Endothelial cell of umbilical vein (primary cell): ENCODE measurements at regions not wholly inside any gene's neighbourhood (a gene's known extent, or its start where the extent isn't known, plus 50 kb on each side); places are given as distances from the start of the nearest gene placed in this dataset.

Source experiments
- BruUV-seq: library from RNA; stranded (reverse); fragments of 400-500 nt; replicated peaks from 2 replicates; lab custom pipeline; 2021; lab: Mats Ljungman, UMichigan
- CTCF ChIA-PET: fragments of 300-600, 350-600 bp; sonication (Branson Sonifier 250); formaldehyde crosslinking; loops from one replicate; lab custom pipeline; 2021; ENCODE audit warnings: antibody characterized with exemption, inconsistent platforms; lab: Charles Lee
- POLR2A ChIA-PET: fragments of 300-600, 350-600 bp; sonication (Branson Sonifier 250); formaldehyde crosslinking; loops from one replicate; lab custom pipeline; 2021; ENCODE audit warnings: antibody characterized with exemption, inconsistent platforms; lab: Charles Lee
- DNase-seq: peaks from one replicate; pipeline ENCODE4 v3.0.0-alpha.2; 2011; ENCODE audit warnings: low read depth, low spot score
- FAIRE-seq: peaks from 2 replicates; lab custom pipeline; 2011; peaks lifted over from hg19 to GRCh38; lab: Jason Lieb, UNC
- H2AFZ ChIP-seq: 2 replicates; pipeline ENCODE4 v1.6.0; 2012; ENCODE audit warnings: low read depth, low read length, control low read depth, inconsistent platforms
- H3K27ac ChIP-seq: 2 replicates; pipeline ENCODE4 v1.5.1; 2011; ENCODE audit warnings: low read depth, mild to moderate bottlenecking, control low read depth, low read length, moderate library complexity; ENCODE audit not compliant: insufficient read depth
- H3K27me3 ChIP-seq, 2 experiments: 2 replicates each; pipeline versions ENCODE4 v1.6.0 to v1.6.1; 2011; ENCODE audit warnings: low read length in 2 of 2, mixed read lengths in 1 of 2; ENCODE audit not compliant: control insufficient read depth in 2 of 2, insufficient read depth in 2 of 2
- H3K36me3 ChIP-seq, 2 experiments: 2 replicates in 1 of 2; 3 replicates in 1 of 2; pipeline ENCODE4 v1.5.1; 2011; ENCODE audit warnings: low read length in 2 of 2, mild to moderate bottlenecking in 1 of 2, moderate library complexity in 1 of 2; ENCODE audit not compliant: control insufficient read depth in 2 of 2, insufficient read depth in 2 of 2; ENCODE audit errors: extremely low read depth in 1 of 2
- H3K4me1 ChIP-seq: 3 replicates; pipeline ENCODE4 v1.5.1; 2011; ENCODE audit warnings: mild to moderate bottlenecking, low read length; ENCODE audit not compliant: control insufficient read depth, insufficient read depth; ENCODE audit errors: extremely low read depth
- H3K4me2 ChIP-seq: 2 replicates; pipeline ENCODE4 v1.6.1; 2011; ENCODE audit warnings: low read length, control low read depth, mixed read lengths; ENCODE audit not compliant: insufficient read depth
- H3K4me3 ChIP-seq, 3 experiments: fragments of 200-600 bp in 1 of 3; sonication (generic), shearing (Covaris generic) in 1 of 3; replicated peaks in 1 of 3; 2 replicates each; pipeline ENCODE4 v1.5.1; 2011 to 2016; ENCODE audit warnings: control low read depth in 3 of 3, low read length in 3 of 3, mild to moderate bottlenecking in 2 of 3, inconsistent platforms in 1 of 3, low read depth in 1 of 3, moderate library complexity in 1 of 3; ENCODE audit not compliant: insufficient read depth in 1 of 3
- H3K79me2 ChIP-seq: 2 replicates; pipeline ENCODE4 v1.6.0; 2012; ENCODE audit warnings: low read length, inconsistent platforms; ENCODE audit not compliant: control insufficient read depth, insufficient read depth
- H3K9ac ChIP-seq: replicated peaks from 2 replicates; pipeline ENCODE3; 2011; ENCODE audit warnings: low read length, control low read depth; ENCODE audit not compliant: insufficient read depth; ENCODE audit errors: extremely low read depth
- H3K9me1 ChIP-seq: replicated peaks from 3 replicates; pipeline ENCODE4 v1.6.0; 2011; ENCODE audit warnings: mild to moderate bottlenecking, low read length; ENCODE audit not compliant: control insufficient read depth, insufficient read depth; ENCODE audit errors: extremely low read depth
- H3K9me3 ChIP-seq: replicated peaks from 2 replicates; pipeline ENCODE4 v1.5.1; 2012; ENCODE audit warnings: low read length, inconsistent platforms; ENCODE audit not compliant: control insufficient read depth, insufficient read depth
- H4K20me1 ChIP-seq: replicated peaks from 2 replicates; pipeline ENCODE3; 2011; ENCODE audit warnings: mild to moderate bottlenecking, low read length; ENCODE audit not compliant: control insufficient read depth, insufficient read depth; ENCODE audit errors: extremely low read depth
- EZH2 ChIP-seq: IDR thresholded peaks from 2 replicates; pipeline ENCODE4 v1.6.1; 2012; ENCODE audit warnings: borderline replicate concordance, low read depth, mild to moderate bottlenecking, moderate library complexity, low read length, inconsistent platforms; ENCODE audit not compliant: severe bottlenecking
- FOS ChIP-seq: IDR thresholded peaks from 2 replicates; pipeline ENCODE4 v1.6.1; 2011; ENCODE audit warnings: mild to moderate bottlenecking, low read length, moderate library complexity, borderline replicate concordance; ENCODE audit not compliant: insufficient read depth
- GATA2 ChIP-seq: IDR thresholded peaks from 2 replicates; pipeline ENCODE4 v1.7.0; 2011; ENCODE audit warnings: low read depth, mild to moderate bottlenecking, moderate library complexity, mixed read lengths, low read length; ENCODE audit not compliant: insufficient read length, insufficient read depth
- JUN ChIP-seq: IDR thresholded peaks from 2 replicates; pipeline ENCODE4 v1.6.1; 2011; ENCODE audit warnings: borderline replicate concordance, low read depth; ENCODE audit not compliant: insufficient read length, insufficient read depth
- MYC ChIP-seq: IDR thresholded peaks from one replicate; pipeline ENCODE4 v1.6.1; 2011; ENCODE audit warnings: mild to moderate bottlenecking, low read depth, low read length
- POLR2A ChIP-seq: IDR thresholded peaks from 2 replicates; pipeline ENCODE4 v1.6.1; 2012; ENCODE audit warnings: low read depth, mild to moderate bottlenecking, control low read depth, low read length
- POLR2AphosphoS5 ChIP-seq: IDR thresholded peaks from 2 replicates; pipeline ENCODE4 v1.6.1; 2012; ENCODE audit warnings: low read depth, mild to moderate bottlenecking, control low read depth, low read length, moderate library complexity; ENCODE audit not compliant: insufficient read depth
- dilution Hi-C: fragments of 300-500 bp; cut with MboI; formaldehyde crosslinking; loops from one replicate; pipeline ENCODE4 v1.15.0; 2019; ENCODE audit warnings: low sequenced_read_pairs; ENCODE audit not compliant: extremely low pct_ligation_motif_present
- intact Hi-C: fragments of 100-400 bp; cut with micrococcal nuclease; formaldehyde crosslinking; loops from one replicate; pipeline ENCODE4 v1.10.0; 2022
- TF ChIP-seq, protein P1 (sequence below): IDR thresholded peaks from 2 replicates; pipeline ENCODE4 v1.6.1; 2011; ENCODE audit not compliant: insufficient read depth, insufficient read length
- TF ChIP-seq, protein P2 (sequence below), 2 donors: IDR thresholded peaks; 1 replicate in 1 of 2; 2 replicates in 1 of 2; pipeline ENCODE4 v1.5.1; 2011; ENCODE audit warnings: low read length in 2 of 2, mild to moderate bottlenecking in 2 of 2, moderate library complexity in 2 of 2, control low read depth in 1 of 2, inconsistent platforms in 1 of 2, low read depth in 1 of 2; ENCODE audit not compliant: insufficient read depth in 1 of 2; ENCODE audit errors: extremely low read depth in 1 of 2

DNA sequence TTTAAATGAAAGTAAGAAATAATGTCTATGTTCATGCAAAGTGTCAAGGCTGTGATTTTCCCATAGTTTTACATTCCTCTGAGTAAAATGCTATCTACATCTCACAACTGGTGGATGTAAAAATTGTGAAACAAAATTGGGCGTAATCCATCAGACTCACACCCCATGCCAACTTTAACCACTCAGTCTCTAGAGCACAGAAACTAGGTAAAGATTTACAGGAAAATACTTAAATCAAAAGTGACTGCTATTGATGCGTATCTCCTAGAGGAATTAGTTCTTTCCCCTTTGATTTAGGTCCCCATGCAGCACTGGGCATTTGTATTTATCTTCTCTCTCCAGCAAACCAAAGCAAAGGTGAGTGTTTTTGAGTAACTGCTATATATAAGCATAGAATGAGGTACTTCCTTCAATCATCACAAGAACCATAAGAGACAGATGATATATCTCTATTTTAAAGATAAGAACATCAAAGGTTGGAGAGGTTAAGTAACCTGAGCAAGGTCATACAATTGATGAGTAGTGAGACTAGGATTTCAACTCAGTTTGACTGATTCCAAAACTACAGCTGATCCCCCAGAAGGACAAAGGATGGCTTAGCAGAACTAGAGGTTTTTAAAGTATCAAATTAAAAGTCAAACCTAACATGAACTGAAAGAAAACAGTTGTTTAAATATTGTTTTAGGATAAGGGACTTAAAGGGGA lies 594.0 kb upstream of the ACVR2A start:
- Histone ChIP-seq H3K9me1 (no peaks in the 10 kb centered on the region), H3K79me2 (no peaks in the 10 kb centered on the region), H3K4me3 (no peak overlapping the region), H2AFZ (no peak overlapping the region), H3K9me3 (no peaks in the 10 kb centered on the region), H3K4me1 (no peaks in the 10 kb centered on the region), H4K20me1 (no peaks in the 10 kb centered on the region), H3K9ac (no peak overlapping the region), H3K4me2 (no peak overlapping the region), H3K36me3 (no peaks in the 10 kb centered on the region), H3K27me3 (no peaks in the 10 kb centered on the region), H3K27ac (no peak overlapping the region)
- BruUV-seq, result no TSS peak
- TF ChIP-seq JUN, result no peak
- no peak for FAIRE-seq
- dilution Hi-C loops (no loop called here), intact Hi-C loops (no loop called here)
- CTCF ChIA-PET, result no interaction called here
- POLR2A ChIA-PET, result no interaction called here
- no peak for DNase-seq

DNA sequence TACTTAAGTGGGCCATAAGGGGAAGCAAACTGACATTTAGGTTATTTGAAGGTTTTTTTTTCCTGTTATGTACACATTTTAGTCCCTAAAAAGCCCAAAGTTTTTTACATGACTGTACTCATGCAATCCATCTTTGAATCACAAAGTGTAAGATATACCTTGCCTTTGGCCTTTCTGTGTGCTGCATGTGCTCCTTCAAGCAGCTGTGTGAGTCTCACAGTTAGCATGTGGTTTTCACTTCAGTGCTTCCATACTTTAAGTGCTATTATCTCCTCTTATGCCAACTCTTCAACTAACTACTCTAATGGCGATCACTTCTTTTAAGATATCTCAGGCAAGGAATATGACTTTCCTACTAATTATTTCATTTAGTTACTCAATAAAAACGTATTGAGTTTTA lies 597.1 kb upstream of the ACVR2A start:
- no peaks in the 10 kb centered on the region for H3K79me2 ChIP-seq
- dilution Hi-C loops, result no loop called here
- intact Hi-C loops, result no loop called here
- POLR2A ChIA-PET, result no interaction called here
- no peak overlapping the region for H2AFZ ChIP-seq
- no peaks in the 10 kb centered on the region for H3K27me3 ChIP-seq
- CTCF ChIA-PET, result no interaction called here
- H3K36me3 ChIP-seq, result no peaks in the 10 kb centered on the region
- H3K4me2 ChIP-seq, result no peak overlapping the region
- FAIRE-seq (no peak), DNase-seq (no peak)
- no TSS peak for BruUV-seq
- H3K9me1 ChIP-seq, result no peaks in the 10 kb centered on the region
- H4K20me1 ChIP-seq, result no peaks in the 10 kb centered on the region
- no peaks in the 10 kb centered on the region for H3K4me1 ChIP-seq
- no peak overlapping the region for H3K27ac ChIP-seq
- H3K9me3 ChIP-seq, result no peaks in the 10 kb centered on the region
- no peak overlapping the region for H3K9ac ChIP-seq
- no peak for TF ChIP-seq POLR2A
- no peak for TF ChIP-seq FOS
- no peak for TF ChIP-seq GATA2
- TF ChIP-seq, protein P1, sequence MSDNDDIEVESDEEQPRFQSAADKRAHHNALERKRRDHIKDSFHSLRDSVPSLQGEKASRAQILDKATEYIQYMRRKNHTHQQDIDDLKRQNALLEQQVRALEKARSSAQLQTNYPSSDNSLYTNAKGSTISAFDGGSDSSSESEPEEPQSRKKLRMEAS, result no peak
- no peak for TF ChIP-seq EZH2
- TF ChIP-seq JUN, result no peak
- TF ChIP-seq, protein P2, sequence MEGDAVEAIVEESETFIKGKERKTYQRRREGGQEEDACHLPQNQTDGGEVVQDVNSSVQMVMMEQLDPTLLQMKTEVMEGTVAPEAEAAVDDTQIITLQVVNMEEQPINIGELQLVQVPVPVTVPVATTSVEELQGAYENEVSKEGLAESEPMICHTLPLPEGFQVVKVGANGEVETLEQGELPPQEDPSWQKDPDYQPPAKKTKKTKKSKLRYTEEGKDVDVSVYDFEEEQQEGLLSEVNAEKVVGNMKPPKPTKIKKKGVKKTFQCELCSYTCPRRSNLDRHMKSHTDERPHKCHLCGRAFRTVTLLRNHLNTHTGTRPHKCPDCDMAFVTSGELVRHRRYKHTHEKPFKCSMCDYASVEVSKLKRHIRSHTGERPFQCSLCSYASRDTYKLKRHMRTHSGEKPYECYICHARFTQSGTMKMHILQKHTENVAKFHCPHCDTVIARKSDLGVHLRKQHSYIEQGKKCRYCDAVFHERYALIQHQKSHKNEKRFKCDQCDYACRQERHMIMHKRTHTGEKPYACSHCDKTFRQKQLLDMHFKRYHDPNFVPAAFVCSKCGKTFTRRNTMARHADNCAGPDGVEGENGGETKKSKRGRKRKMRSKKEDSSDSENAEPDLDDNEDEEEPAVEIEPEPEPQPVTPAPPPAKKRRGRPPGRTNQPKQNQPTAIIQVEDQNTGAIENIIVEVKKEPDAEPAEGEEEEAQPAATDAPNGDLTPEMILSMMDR (IDR thresholded peaks at IDR 0.05; ENCODE audit: extremely low read depth in 1 of 2, insufficient read depth in 1 of 2, low read depth in 1 of 2, low read length in 2 of 2), result no peak
- TF ChIP-seq POLR2AphosphoS5, result no peak
- TF ChIP-seq MYC, result no peak
- H3K4me3 ChIP-seq, result no peak overlapping the region
